OCI-M1 (cell line): ENCODE measurements at regions not wholly inside any gene's neighbourhood (a gene's known extent, or its start where the extent isn't known, plus 50 kb on each side); places are given as distances from the start of the nearest gene placed in this dataset.

Experiments
- DNase-seq: peaks from one replicate; lab custom pipeline; 2025; lab: John Stamatoyannopoulos, UW

DNA sequence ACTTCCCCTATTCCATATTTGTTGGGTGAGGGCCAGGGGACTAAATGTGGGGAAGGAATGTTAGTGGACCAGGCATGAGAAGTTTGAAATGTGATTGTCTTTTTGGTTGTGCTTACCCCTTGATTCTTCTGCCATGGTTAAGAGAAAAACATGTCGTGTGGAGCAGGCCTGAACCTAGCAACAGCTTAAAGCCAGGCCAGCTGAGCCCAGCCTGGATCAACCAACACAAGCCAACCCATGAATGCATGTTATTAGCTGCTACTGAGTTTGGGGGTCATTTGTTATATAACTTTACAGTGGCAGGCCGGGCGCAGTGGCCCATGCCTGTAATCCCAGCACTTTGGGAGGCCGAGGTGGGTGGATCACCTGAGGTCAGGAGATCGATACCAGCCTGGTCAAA, 52.4 kb upstream of the TRIO start:
- DNase-seq: no peak

DNA sequence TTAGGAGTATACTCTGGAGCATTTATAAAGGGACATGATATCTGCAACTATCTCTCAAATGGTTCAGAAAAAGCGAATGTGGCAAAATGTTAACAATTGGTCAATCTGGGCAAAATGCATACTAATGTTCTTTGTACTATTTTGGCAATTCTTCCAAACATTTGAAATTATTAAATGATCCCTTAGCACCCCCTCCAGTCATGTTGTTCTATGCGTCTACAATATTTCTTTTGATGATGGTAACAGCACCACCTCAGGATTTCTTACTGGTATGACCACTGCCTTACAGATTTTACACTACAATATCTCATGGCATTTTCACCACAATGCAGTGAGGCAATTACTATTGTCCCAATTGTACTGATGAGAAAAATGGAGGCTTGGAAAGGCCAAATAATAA, 52.9 kb upstream of the TRIO start:
- no peak for DNase-seq

DNA sequence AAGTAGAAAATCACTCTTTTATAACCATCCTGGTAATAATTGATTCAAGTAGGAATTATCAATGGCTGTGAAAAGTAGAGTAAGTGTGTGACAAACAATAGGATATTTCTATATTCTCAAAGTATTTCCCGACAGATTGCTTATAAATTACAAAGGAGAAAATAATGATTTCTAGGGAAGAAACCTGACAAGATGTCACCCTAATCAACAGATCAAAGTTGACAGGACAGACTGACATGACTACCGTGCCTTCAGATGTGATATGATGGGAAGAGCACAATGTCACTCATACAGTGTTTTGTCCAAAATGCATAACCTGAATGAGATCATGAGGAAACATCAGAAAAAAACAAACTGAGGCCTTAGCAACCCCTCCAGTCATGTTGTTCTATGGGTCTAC, 53.9 kb upstream of the TRIO start:
- no peak for DNase-seq

- DNase-seq: no peak
Observed at GRCh38 chr5:14086261-14086660, 56.9 kb upstream of the TRIO start.

DNA sequence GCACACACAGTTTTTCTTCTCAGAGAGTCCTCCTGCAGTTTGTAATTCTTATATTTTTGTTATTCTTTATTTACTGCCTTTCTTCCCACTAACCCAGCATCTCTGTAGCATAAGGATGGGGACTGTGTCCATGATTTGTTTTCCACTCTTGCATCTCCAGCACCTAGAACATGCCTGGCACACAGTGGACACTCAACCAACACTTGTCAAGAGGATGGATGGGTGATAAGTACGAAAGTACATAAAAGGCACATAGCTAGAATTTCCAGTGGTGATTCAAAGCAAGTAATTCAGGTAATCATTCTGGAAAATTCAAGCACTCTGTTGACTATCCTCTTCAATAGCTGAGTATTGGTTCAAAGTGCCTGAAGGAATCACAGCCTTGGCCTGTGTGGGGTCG, 60.2 kb upstream of the TRIO start:
- no peak for DNase-seq

- no peak for DNase-seq
Observed at GRCh38 chr5:14082523-14082922, 60.6 kb upstream of the TRIO start.

- DNase-seq: no peak
Observed at GRCh38 chr5:14081791-14082190, 61.4 kb upstream of the TRIO start.

GRCh38 chr5:14078716-14079115, 64.4 kb upstream of the TRIO start:
- DNase-seq: no peak

GRCh38 chr5:14077501-14077900, 65.6 kb upstream of the TRIO start:
- DNase-seq: no peak

DNA sequence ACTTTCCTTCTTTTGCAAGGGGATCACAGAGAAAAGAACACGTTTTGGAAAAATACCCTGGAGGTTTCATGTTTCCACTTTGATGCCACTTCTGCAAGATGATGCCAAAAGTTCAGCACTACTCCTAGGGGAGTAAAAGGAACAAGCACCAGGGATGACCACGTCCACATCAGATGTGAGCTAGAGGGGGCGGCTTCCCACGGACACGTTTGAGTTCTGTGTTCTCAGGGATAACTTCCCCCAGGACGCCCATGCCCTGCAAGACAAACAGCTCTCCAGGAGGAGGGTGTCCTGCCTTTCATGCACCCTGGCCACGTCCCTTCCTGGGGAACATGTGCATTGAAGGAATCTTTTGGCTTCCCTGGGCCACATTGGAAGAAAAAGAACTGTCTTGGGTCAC, 66.6 kb upstream of the TRIO start:
- no peak for DNase-seq

DNA sequence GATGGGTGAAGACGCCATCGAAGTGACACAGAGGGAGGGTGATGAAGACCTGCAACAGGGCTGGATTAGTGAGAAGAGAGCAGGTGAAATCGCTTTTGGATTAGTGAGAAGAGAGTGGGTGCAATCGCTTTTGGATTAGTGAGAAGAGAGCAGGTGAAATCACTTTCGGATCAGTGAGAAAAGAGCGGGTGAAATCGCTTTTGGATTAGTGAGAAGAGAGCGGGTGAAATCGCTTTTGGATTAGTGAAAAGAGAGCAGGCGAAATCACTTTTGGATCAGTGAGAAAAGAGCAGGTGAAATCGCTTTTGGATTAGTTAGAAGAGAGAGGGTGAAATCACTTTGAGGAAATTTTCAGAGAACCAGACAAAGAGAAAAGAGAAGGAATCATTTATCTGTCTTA, 67.2 kb upstream of the TRIO start:
- DNase-seq: no peak

- DNase-seq: no peak
Observed at GRCh38 chr5:14071433-14071832, 71.7 kb upstream of the TRIO start.

DNA sequence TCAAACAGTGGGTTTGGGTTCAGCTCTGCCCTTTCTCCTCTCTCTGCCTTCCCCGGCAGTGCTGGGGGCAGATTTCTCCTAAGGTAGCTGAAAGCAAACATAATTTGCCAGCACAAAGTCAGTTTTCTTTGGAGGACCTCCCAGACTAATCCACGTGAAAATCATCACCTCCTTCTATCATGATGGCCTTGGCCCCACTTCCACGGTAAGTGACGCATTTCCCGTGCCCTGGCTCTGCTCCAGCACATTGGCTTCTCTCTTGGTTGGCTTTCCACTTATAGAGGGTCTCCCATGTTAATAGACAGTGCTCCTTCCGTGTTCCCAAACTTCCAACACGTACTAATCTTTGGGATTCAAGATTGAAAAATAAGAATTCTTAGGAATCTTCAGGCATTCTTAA, 74.1 kb upstream of the TRIO start:
- no peak for DNase-seq

DNA sequence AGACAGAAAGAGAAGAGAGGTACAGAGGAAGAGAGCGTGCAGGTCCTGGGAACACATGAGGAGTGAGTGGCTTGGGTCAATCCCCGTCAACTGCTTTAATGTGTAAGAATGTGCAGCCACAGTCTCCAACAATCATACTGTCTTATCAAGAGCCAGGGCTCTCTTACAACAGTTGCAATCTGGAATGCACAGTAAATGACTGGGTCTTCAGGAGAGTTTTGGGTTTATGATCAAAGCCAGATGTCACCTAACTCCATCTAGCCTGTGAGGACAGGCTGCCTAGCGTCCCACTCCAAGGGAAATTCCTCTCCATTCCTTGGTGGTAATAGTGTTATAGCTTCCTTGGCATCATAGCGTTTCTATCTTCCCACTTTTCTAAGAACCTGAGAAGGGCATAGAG, 75.0 kb upstream of the TRIO start:
- no peak for DNase-seq

DNA sequence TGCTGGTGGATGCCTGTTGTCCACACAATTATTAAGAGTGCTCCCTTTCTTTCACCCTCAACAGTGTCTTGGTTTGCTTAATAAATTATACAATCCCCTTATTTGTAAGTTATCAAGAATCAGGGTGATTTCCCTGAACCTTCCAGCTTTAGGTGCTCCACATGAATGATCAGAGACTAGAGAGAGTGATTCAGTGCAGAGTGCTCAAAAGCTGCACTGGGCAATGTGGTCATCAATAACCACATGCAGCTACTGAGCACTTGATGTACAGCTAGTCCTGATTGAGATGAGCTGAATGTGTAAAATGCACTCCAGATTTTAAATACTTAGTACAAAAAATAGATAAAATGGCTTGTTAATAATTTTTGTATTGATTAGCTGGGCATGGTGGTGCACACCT, 76.8 kb upstream of the TRIO start:
- no peak for DNase-seq

DNA sequence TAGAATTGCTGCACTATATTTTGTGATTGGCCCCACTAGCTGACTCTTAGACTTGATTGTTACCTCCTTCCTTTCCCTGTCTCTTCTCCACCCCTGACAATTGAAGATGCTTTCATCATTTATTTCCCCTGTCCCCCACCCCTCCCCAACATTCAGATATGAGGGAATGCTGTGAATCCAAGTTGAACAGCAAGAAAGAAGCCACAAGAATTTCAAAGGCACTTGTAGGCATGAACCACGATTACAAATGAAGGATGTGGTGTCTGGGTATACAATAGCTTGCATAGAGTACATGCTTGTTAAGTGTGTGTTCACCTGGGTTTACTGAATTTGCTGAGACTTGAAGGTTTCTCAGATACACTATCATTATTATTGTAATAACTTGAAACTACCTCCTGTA, 78.3 kb upstream of the TRIO start:
- no peak for DNase-seq

DNA sequence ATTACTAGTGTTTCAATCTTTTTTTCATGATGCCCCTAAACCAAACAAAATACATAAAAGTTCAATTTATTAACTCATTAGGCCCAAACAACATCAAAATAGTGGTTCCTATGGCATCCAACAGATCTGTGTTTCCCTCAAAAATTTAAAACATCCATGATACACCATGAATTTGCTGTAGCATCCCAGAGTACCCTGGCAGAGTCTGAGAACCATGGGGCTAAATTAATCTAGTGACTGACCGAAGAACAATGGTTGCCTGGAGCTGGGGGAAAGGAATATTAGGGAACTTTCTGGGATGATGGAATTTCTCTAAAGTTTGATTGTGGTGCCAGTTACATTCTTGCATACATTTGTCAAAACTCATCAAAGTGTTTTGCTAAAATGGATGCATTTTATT, 79.5 kb upstream of the TRIO start:
- no peak for DNase-seq

GRCh38 chr5:14063138-14063537, 80.0 kb upstream of the TRIO start:
- DNase-seq: no peak

DNA sequence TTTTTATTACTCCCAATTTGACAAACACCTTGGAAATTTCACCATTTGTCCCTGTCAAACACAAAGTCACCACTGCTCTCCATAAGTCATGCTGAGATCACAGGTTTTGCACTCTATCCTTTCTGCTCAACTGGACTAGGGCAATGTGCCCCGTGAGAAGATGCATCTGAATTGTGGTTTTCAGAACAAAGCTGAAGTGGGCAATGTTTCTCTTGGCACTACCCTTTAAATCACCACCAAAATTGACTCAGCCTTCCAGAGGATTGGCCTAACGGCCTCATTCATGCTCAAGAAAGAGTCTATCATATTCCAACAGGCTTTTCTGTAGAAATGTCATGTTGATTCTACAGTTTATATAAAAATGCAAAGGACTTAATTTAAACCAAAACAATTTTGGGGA, 81.0 kb upstream of the TRIO start:
- no peak for DNase-seq

GRCh38 chr5:14061106-14061505, 82.0 kb upstream of the TRIO start:
- no peak for DNase-seq

GRCh38 chr5:14060218-14060617, 82.9 kb upstream of the TRIO start:
- no peak for DNase-seq

- no peak for DNase-seq
Observed at GRCh38 chr5:14059810-14060209, 83.3 kb upstream of the TRIO start.

DNA sequence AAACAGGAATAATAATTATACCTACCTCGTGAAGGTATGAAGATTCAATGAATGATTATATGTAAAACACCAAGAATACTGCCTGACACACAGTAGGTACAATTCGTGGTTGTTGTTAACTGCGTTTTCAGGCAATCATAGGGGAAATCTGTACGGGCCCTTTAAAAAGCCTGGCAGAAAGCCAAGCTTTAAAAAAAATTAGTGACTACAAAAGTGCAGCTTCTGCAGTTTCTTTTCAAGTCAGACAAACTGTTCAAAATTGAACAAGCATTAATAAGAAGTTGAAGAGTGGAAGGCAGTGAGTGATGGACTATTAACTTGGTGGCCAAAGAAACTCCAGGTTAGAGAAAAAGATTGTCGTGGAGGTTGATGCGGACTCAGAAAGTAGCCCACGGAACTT, 85.9 kb upstream of the TRIO start:
- no peak for DNase-seq

DNA sequence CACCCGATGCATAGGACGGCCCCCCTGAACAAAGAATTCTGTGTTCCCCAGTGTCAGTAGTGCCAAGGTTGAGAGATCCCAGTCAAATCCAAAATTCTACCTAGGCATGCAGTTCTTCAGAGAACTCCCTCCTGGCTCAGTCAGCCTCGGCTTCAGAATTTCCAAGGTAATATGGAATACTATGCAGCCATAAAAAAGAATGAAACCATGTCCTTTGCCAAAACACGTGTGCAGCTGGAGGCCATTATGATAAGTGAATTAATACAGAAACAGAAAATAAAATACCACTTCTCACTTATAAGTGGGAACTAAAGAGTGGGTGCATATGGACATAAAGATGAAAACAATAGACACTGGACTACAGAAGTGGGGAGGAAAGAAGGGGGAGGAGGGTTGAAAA, 87.1 kb upstream of the TRIO start:
- DNase-seq: no peak
